Esophagus muscularis mucosa (tissue), 3 donors: ENCODE measurements at regions not wholly inside any gene's neighbourhood (a gene's known extent, or its start where the extent isn't known, plus 50 kb on each side); places are given as distances from the start of the nearest gene placed in this dataset.

Source experiments
- CTCF ChIP-seq, 3 experiments: fragments of 200-600 bp in 2 of 3; fragments of 450-650 bp in 1 of 3; sonication (generic) in 2 of 3; IDR thresholded peaks; one replicate each; pipeline ENCODE4 v1.5.1; 2017 to 2019; ENCODE audit warnings: antibody characterized with exemption in 3 of 3, mild to moderate bottlenecking in 2 of 3, moderate library complexity in 1 of 3
- POLR2A ChIP-seq: fragments of 450-650 bp; IDR thresholded peaks from one replicate; pipeline ENCODE4 v1.6.1; 2017; ENCODE audit warnings: antibody characterized with exemption, moderate library complexity, mild to moderate bottlenecking, low read depth

GRCh38 chr6:4017834-4018170 lies 61.1 kb downstream of the FAM217A start:
- no peak for TF ChIP-seq CTCF (IDR thresholded peaks at IDR 0.05)
- TF ChIP-seq POLR2A, result no peak
